H1 (cell line): ENCODE measurements at regions not wholly inside any gene's neighbourhood (a gene's known extent, or its start where the extent isn't known, plus 50 kb on each side); places are given as distances from the start of the nearest gene placed in this dataset.

Experiments
- CEBPB ChIP-seq: IDR thresholded peaks from 2 replicates; pipeline ENCODE4 v1.6.1; 2012; ENCODE audit warnings: low read depth, low read length
- EZH2 ChIP-seq: fragments of 200-600 bp; sonication (generic); IDR thresholded peaks from 2 replicates; pipeline ENCODE4 v1.7.1; 2012; ENCODE audit warnings: low read depth, mild to moderate bottlenecking, moderate library complexity, low read length, inconsistent platforms; ENCODE audit not compliant: severe bottlenecking
- HDAC2 ChIP-seq, 2 experiments: fragments of 300-600 bp in 1 of 2; sonication (generic) in 1 of 2; IDR thresholded peaks; 2 replicates each; pipeline ENCODE4 v1.6.1; 2011 to 2012; ENCODE audit warnings: low read depth in 2 of 2, low read length in 2 of 2, mild to moderate bottlenecking in 2 of 2, moderate library complexity in 2 of 2, borderline replicate concordance in 1 of 2, inconsistent platforms in 1 of 2
- RXRA ChIP-seq: IDR thresholded peaks from 2 replicates; pipeline ENCODE4 v1.6.1; 2011; ENCODE audit warnings: low read depth, mild to moderate bottlenecking, low read length, moderate library complexity; ENCODE audit not compliant: insufficient read depth
- SIX5 ChIP-seq: IDR thresholded peaks from 2 replicates; pipeline ENCODE4 v1.6.1; 2011; ENCODE audit warnings: mild to moderate bottlenecking, low read depth, low read length
- TEAD4 ChIP-seq: IDR thresholded peaks from 2 replicates; pipeline ENCODE4 v1.6.1; 2012; ENCODE audit warnings: low read depth, low read length, inconsistent platforms, mixed read lengths
- TF ChIP-seq, protein P1 (sequence below), 3 experiments: IDR thresholded peaks; 1 replicate in 2 of 3; 2 replicates in 1 of 3; pipeline versions ENCODE4 v1.5.1 to v1.6.1; 2011; ENCODE audit warnings: low read length in 3 of 3, mild to moderate bottlenecking in 3 of 3, inconsistent platforms in 2 of 3, low read depth in 1 of 3, moderate library complexity in 1 of 3; ENCODE audit not compliant: insufficient read depth in 1 of 3; ENCODE audit errors: control extremely low read depth in 1 of 3

DNA sequence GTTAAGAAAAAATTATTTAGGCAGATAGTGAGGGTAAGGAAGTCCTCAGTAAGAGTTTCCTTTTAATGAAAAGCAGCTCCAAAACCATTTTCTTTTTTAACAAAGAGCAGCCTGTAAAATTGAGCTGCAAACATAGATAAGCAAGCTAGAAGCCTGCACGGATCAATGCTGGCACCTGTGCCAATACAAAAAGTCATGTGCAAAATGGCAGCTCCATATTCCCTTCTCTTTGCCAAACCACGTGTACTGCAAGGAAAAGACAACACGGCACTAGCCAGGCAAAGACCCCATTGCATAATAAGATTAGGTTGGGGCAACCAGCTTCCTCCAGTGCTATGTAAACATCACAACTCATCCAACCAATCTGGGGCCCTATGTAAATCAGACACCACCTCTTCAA is 268.4 kb upstream of the INTU start:
- no peak for TF ChIP-seq EZH2
- TF ChIP-seq, protein P1, sequence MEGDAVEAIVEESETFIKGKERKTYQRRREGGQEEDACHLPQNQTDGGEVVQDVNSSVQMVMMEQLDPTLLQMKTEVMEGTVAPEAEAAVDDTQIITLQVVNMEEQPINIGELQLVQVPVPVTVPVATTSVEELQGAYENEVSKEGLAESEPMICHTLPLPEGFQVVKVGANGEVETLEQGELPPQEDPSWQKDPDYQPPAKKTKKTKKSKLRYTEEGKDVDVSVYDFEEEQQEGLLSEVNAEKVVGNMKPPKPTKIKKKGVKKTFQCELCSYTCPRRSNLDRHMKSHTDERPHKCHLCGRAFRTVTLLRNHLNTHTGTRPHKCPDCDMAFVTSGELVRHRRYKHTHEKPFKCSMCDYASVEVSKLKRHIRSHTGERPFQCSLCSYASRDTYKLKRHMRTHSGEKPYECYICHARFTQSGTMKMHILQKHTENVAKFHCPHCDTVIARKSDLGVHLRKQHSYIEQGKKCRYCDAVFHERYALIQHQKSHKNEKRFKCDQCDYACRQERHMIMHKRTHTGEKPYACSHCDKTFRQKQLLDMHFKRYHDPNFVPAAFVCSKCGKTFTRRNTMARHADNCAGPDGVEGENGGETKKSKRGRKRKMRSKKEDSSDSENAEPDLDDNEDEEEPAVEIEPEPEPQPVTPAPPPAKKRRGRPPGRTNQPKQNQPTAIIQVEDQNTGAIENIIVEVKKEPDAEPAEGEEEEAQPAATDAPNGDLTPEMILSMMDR (IDR thresholded peaks at IDR 0.05; ENCODE audit: control extremely low read depth in 1 of 3, insufficient read depth in 1 of 3, low read depth in 1 of 3, low read length in 3 of 3), result no peak
- no peak for TF ChIP-seq SIX5
- no peak for TF ChIP-seq RXRA
- no peak for TF ChIP-seq TEAD4
- no peak for TF ChIP-seq HDAC2 (IDR thresholded peaks at IDR 0.05; ENCODE audit: borderline replicate concordance in 1 of 2, low read depth in 2 of 2, low read length in 2 of 2)
- TF ChIP-seq CEBPB, result no peak
